Tibial nerve (tissue), 4 donors: ENCODE measurements at regions not wholly inside any gene's neighbourhood (a gene's known extent, or its start where the extent isn't known, plus 50 kb on each side); places are given as distances from the start of the nearest gene placed in this dataset. TPM values are rescaled to one million over a fixed set of nuclear protein-coding genes. Genes with fewer than 3 reads are reported as not detected.

Source experiments
- DNase-seq, 2 donors: peaks; one replicate each; pipeline ENCODE4 v3.0.0-alpha.2; 2019; ENCODE audit warnings: low spot score in 2 of 2
- H3K27ac ChIP-seq, 4 donors: fragments of 200-600 bp; sonication (generic) in 3 of 4; one replicate each; pipeline ENCODE4 v1.5.1; 2017 to 2019; ENCODE audit warnings: mild to moderate bottlenecking in 1 of 4
- H3K27me3 ChIP-seq, 2 donors: fragments of 200-600 bp; sonication (generic) in 1 of 2; one replicate each; pipeline versions ENCODE4 v1.5.1 to v1.6.0; 2017 to 2019
- H3K36me3 ChIP-seq, 3 donors: fragments of 200-600 bp; sonication (generic); one replicate each; pipeline ENCODE4 v1.5.1; 2018 to 2019
- H3K4me1 ChIP-seq, 4 donors: fragments of 200-600 bp; sonication (generic) in 3 of 4; one replicate each; pipeline ENCODE4 v1.5.1; 2017 to 2019
- H3K4me3 ChIP-seq, 4 donors: fragments of 200-600 bp; sonication (generic) in 3 of 4; one replicate each; pipeline ENCODE4 v1.5.1; 2017 to 2019; ENCODE audit warnings: mild to moderate bottlenecking in 1 of 4, moderate library complexity in 1 of 4
- H3K9me3 ChIP-seq, 4 donors: fragments of 200-600 bp; sonication (generic) in 3 of 4; one replicate each; pipeline ENCODE4 v1.5.1; 2017 to 2019
- POLR2A ChIP-seq, 2 donors: fragments of 450-650 bp; IDR thresholded peaks; one replicate each; pipeline ENCODE4 v1.6.1; 2017; ENCODE audit warnings: antibody characterized with exemption in 2 of 2, mild to moderate bottlenecking in 2 of 2, moderate library complexity in 2 of 2
- WGBS, 2 donors: methylation state at CpG; one replicate each; pipeline ENCODE4 v1.1.5; 2018; 5-methylcytosine and 5-hydroxymethylcytosine counted together
- small RNA-seq: library from RNA; depleted of rRNA; stranded (forward); fragments of <200 nt; gene quantifications from one replicate; pipeline ENCODE3, GENCODE V24; 2016
- TF ChIP-seq, protein P1 (sequence below), 5 experiments: fragments of 200-600 bp in 3 of 5; fragments of 450-650 bp in 2 of 5; sonication (generic) in 3 of 5; IDR thresholded peaks; one replicate each; pipeline ENCODE4 v1.5.1; 2016 to 2019; ENCODE audit warnings: antibody characterized with exemption in 5 of 5, mild to moderate bottlenecking in 3 of 5, moderate library complexity in 2 of 5

DNA sequence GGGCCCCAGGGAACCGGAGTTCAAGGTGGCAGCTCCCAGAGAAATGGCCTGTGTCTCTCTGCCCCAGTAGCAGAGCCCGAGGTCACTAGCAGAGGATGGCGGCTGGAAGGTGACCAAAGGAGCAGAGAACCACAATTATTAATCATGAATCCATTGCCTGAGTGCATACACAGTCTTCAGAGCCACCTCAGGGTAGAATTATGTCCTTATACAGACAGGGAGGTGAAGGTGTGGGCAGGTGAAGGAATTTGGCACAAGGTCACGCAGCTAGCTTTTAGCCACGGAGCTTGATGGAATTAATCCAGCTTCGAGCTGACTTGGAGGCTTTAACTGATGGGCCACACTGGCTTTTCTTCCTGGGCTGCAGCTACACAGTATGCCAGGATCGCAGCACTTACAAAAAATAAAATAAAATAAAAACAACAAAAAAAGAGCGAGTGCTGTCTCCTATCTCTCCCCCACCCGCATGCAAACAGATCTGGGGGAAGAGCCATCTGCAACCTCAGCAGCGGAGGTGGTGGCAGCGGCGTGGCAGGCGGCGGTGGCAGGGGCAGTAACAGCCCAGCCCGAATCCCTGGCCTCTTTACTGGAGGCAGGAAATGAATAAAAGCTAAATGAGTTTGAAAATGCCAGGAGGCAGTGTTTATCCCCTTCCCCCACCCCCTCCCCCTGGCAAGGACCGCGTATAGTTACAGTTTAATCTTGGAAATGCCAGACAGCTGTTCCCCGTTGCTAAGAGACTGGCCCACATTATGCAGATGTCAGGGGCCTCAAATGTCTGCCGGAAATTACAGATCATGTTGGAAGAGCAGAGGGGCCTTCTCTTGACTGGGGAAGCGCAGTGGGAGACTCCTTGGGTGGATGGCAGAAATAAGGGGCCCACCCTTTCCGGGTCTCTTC, 93.5 kb downstream of the LRRC74A start:
- H3K27ac ChIP-seq, result peak overlapping the region; percentile 72 to 97 (median 82)
- H3K4me1 ChIP-seq, result peaks cover 16 to 99% (median 58%) of the 10 kb centered on the region in 4 donors
- H3K9me3 ChIP-seq, result no peaks in the 10 kb centered on the region
- no peak for DNase-seq
- WGBS, 2 donors, result 9 to 16% methylated on average over 21 of the region's 21 CpGs
- no peaks in the 10 kb centered on the region for H3K36me3 ChIP-seq
- TF ChIP-seq POLR2A (IDR thresholded peaks at IDR 0.05), result no peak
- TF ChIP-seq, protein P1, sequence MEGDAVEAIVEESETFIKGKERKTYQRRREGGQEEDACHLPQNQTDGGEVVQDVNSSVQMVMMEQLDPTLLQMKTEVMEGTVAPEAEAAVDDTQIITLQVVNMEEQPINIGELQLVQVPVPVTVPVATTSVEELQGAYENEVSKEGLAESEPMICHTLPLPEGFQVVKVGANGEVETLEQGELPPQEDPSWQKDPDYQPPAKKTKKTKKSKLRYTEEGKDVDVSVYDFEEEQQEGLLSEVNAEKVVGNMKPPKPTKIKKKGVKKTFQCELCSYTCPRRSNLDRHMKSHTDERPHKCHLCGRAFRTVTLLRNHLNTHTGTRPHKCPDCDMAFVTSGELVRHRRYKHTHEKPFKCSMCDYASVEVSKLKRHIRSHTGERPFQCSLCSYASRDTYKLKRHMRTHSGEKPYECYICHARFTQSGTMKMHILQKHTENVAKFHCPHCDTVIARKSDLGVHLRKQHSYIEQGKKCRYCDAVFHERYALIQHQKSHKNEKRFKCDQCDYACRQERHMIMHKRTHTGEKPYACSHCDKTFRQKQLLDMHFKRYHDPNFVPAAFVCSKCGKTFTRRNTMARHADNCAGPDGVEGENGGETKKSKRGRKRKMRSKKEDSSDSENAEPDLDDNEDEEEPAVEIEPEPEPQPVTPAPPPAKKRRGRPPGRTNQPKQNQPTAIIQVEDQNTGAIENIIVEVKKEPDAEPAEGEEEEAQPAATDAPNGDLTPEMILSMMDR (IDR thresholded peaks at IDR 0.05), result peak in 1 of 5 experiments; percentile 0
- peak overlapping the region in 2 of 4 donors; percentile 2 to 10 for H3K4me3 ChIP-seq
- no peaks in the 10 kb centered on the region for H3K27me3 ChIP-seq

Small RNA genes lying in the stretch of these regions (small RNA-seq; reads per million reads assigned to genes)
- gene RN7SL356P, result not detected
